ENCODE measurements at regions not wholly inside any gene's neighbourhood (a gene's known extent, or its start where the extent isn't known, plus 50 kb on each side); places are given as distances from the start of the nearest gene placed in this dataset.

- in situ Hi-C loops (cut with HindIII; ENCODE audit: extremely low pct_ligation_motif_present, low pct_unique_long_range_greater_than_20kb) = no loop called here
- DNase-seq (ENCODE audit: low spot score) (no peak), ATAC-seq (no peak), FAIRE-seq (no peak)
- no TSS peak for BruUV-seq (replicated peaks)
- H3K4me1 ChIP-seq (ENCODE audit: insufficient read depth, low read length) = no peaks in the 10 kb centered on the region
- no peak overlapping the region for H3K9ac ChIP-seq (ENCODE audit: insufficient read depth, low read depth, low read length)
- 60% methylated on average over 1 of the region's 1 CpG for WGBS (ENCODE audit: low lambda C conversion rate)
- H3K9me3 ChIP-seq (ENCODE audit: low read length) = peaks cover 29% of the 10 kb centered on the region; the same call in 1 of the 2 replicates
- no peaks in the 10 kb centered on the region for H3K27me3 ChIP-seq (ENCODE audit: control insufficient read depth in 1 of 2, insufficient read depth in 2 of 2, low read length in 2 of 2)
- no peak for TF ChIP-seq ZNF577 (CRISPR knock-in tag; IDR thresholded peaks at IDR 0.05; ENCODE audit: borderline replicate concordance, low read depth)
- no peak for TF ChIP-seq ZNF709 (CRISPR knock-in tag; IDR thresholded peaks at IDR 0.05)
- no peak for TF ChIP-seq TP53 (CRISPR knock-in tag; conservative IDR thresholded peaks at IDR 0.05)
- no peak for TF ChIP-seq ZNF549 (CRISPR knock-in tag; IDR thresholded peaks at IDR 0.05)
- TF ChIP-seq, protein P1, sequence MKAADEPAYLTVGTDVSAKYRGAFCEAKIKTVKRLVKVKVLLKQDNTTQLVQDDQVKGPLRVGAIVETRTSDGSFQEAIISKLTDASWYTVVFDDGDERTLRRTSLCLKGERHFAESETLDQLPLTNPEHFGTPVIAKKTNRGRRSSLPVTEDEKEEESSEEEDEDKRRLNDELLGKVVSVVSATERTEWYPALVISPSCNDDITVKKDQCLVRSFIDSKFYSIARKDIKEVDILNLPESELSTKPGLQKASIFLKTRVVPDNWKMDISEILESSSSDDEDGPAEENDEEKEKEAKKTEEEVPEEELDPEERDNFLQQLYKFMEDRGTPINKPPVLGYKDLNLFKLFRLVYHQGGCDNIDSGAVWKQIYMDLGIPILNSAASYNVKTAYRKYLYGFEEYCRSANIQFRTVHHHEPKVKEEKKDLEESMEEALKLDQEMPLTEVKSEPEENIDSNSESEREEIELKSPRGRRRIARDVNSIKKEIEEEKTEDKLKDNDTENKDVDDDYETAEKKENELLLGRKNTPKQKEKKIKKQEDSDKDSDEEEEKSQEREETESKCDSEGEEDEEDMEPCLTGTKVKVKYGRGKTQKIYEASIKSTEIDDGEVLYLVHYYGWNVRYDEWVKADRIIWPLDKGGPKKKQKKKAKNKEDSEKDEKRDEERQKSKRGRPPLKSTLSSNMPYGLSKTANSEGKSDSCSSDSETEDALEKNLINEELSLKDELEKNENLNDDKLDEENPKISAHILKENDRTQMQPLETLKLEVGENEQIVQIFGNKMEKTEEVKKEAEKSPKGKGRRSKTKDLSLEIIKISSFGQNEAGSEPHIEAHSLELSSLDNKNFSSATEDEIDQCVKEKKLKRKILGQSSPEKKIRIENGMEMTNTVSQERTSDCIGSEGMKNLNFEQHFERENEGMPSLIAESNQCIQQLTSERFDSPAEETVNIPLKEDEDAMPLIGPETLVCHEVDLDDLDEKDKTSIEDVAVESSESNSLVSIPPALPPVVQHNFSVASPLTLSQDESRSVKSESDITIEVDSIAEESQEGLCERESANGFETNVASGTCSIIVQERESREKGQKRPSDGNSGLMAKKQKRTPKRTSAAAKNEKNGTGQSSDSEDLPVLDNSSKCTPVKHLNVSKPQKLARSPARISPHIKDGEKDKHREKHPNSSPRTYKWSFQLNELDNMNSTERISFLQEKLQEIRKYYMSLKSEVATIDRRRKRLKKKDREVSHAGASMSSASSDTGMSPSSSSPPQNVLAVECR (CRISPR knock-in tag; IDR thresholded peaks at IDR 0.05; ENCODE audit: borderline replicate concordance) = no peak
- TF ChIP-seq SRY (CRISPR knock-in tag; IDR thresholded peaks at IDR 0.05) = no peak
- no peak for TF ChIP-seq ZNF687 (CRISPR knock-in tag; IDR thresholded peaks at IDR 0.05)
- TF ChIP-seq SMARCE1 (IDR thresholded peaks at IDR 0.05; ENCODE audit: borderline replicate concordance) = no peak
- TF ChIP-seq ZFP36L2 (CRISPR knock-in tag; IDR thresholded peaks at IDR 0.05) = no peak
- TF ChIP-seq TSC22D2 (CRISPR knock-in tag; IDR thresholded peaks at IDR 0.05; ENCODE audit: borderline replicate concordance) = no peak
- TF ChIP-seq KLF16 (CRISPR knock-in tag; IDR thresholded peaks at IDR 0.05) = no peak
- no peak for TF ChIP-seq ZNF354B (CRISPR knock-in tag; IDR thresholded peaks at IDR 0.05)
- TF ChIP-seq, protein P2, sequence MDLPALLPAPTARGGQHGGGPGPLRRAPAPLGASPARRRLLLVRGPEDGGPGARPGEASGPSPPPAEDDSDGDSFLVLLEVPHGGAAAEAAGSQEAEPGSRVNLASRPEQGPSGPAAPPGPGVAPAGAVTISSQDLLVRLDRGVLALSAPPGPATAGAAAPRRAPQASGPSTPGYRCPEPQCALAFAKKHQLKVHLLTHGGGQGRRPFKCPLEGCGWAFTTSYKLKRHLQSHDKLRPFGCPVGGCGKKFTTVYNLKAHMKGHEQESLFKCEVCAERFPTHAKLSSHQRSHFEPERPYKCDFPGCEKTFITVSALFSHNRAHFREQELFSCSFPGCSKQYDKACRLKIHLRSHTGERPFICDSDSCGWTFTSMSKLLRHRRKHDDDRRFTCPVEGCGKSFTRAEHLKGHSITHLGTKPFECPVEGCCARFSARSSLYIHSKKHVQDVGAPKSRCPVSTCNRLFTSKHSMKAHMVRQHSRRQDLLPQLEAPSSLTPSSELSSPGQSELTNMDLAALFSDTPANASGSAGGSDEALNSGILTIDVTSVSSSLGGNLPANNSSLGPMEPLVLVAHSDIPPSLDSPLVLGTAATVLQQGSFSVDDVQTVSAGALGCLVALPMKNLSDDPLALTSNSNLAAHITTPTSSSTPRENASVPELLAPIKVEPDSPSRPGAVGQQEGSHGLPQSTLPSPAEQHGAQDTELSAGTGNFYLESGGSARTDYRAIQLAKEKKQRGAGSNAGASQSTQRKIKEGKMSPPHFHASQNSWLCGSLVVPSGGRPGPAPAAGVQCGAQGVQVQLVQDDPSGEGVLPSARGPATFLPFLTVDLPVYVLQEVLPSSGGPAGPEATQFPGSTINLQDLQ (CRISPR knock-in tag; IDR thresholded peaks at IDR 0.05) = no peak
- no peak for TF ChIP-seq ZNF629 (CRISPR knock-in tag; conservative IDR thresholded peaks at IDR 0.05)
- ChIA-PET POLR2A (no interaction called here), CTCF (ENCODE audit: low intra/inter-chr PET ratio, low total read pairs) (no interaction called here)
- no peak overlapping the region for H3K4me2 ChIP-seq (ENCODE audit: low read depth, low read length)
- no peaks in the 10 kb centered on the region for H3K36me3 ChIP-seq (replicated peaks in 1 of 2; ENCODE audit: control insufficient read depth in 1 of 2, insufficient read depth in 2 of 2, low read length in 2 of 2)
- no peaks in the 10 kb centered on the region for H4K20me1 ChIP-seq (ENCODE audit: insufficient read depth, low read length)
- H2AFZ ChIP-seq (ENCODE audit: low read length) = no peak overlapping the region
- H3K79me2 ChIP-seq (ENCODE audit: insufficient read depth, low read length) = no peaks in the 10 kb centered on the region
- intact Hi-C loops (cut with micrococcal nuclease; ENCODE audit: unreplicated experiment) = no loop called here
- H3K4me3 ChIP-seq (replicated peaks in 1 of 3; ENCODE audit: insufficient read depth in 1 of 3, low read depth in 2 of 3, low read length in 3 of 3) = no peak overlapping the region
- H3K27ac ChIP-seq (ENCODE audit: extremely low read length, insufficient read depth, low read length) = no peak overlapping the region
Measured at GRCh38 chrX:75625232-75625631, 102.4 kb upstream of the ZDHHC15 start.

All from HepG2 (cell line).